ENCODE measurements at regions not wholly inside any gene's neighbourhood (a gene's known extent, or its start where the extent isn't known, plus 50 kb on each side); places are given as distances from the start of the nearest gene placed in this dataset.
A peak's percentile ranks its signal among the peaks of the same experiment; 100 is the strongest.

DNA sequence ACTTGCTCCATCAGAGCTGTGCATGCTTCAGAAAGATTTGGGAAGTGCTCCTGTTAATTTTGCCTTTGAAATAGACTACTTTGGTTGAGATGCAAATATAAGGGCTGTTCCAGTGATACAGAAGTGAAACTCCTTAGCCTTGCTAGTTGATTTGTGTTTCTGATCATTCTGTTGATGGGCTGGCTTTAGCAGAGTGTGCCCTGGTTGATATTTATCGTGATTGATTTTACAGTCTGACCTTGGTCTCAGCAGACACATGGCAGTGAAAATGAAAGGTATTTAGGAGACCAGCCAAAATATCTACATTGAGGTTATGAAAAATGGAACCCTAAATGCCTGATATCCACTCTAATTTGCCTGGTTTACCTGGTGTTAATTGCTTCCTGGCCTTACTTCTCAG, 122.1 kb upstream of the CEP162 start:
- Histone ChIP-seq H3K4me3 (ENCODE audit: low read length, poor library complexity, severe bottlenecking) (no peak overlapping the region), H3K4me1 (ENCODE audit: insufficient read depth, low read length, poor library complexity, severe bottlenecking) (no peaks in the 10 kb centered on the region), H2AFZ (ENCODE audit: low read length) (no peak overlapping the region), H3K9ac (ENCODE audit: low read depth, low read length, poor library complexity, severe bottlenecking) (no peak overlapping the region), H3K4me2 (ENCODE audit: low read depth, low read length, poor library complexity, severe bottlenecking) (no peak overlapping the region), H3K9me2 (replicated peaks; ENCODE audit: low read depth, low read length) (no peaks in the 10 kb centered on the region), H3K79me2 (ENCODE audit: insufficient read depth, low read length) (no peaks in the 10 kb centered on the region), H3K27me3 (ENCODE audit: insufficient read depth, low read length, poor library complexity, severe bottlenecking) (no peaks in the 10 kb centered on the region), H3F3A (ENCODE audit: low read depth) (no peaks in the 10 kb centered on the region), H3K36me3 (ENCODE audit: insufficient read depth, low read length) (no peaks in the 10 kb centered on the region), H4K20me1 (ENCODE audit: insufficient read depth, low read length, poor library complexity, severe bottlenecking) (no peaks in the 10 kb centered on the region), H3K9me3 (ENCODE audit: insufficient read depth, low read depth, low read length) (no peaks in the 10 kb centered on the region)
- no peak for TF ChIP-seq EZH2phosphoT487 (IDR thresholded peaks at IDR 0.05; ENCODE audit: borderline replicate concordance)
- TF ChIP-seq, protein P1, sequence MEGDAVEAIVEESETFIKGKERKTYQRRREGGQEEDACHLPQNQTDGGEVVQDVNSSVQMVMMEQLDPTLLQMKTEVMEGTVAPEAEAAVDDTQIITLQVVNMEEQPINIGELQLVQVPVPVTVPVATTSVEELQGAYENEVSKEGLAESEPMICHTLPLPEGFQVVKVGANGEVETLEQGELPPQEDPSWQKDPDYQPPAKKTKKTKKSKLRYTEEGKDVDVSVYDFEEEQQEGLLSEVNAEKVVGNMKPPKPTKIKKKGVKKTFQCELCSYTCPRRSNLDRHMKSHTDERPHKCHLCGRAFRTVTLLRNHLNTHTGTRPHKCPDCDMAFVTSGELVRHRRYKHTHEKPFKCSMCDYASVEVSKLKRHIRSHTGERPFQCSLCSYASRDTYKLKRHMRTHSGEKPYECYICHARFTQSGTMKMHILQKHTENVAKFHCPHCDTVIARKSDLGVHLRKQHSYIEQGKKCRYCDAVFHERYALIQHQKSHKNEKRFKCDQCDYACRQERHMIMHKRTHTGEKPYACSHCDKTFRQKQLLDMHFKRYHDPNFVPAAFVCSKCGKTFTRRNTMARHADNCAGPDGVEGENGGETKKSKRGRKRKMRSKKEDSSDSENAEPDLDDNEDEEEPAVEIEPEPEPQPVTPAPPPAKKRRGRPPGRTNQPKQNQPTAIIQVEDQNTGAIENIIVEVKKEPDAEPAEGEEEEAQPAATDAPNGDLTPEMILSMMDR (conservative IDR thresholded peaks at IDR 0.05; ENCODE audit: low read length) = no peak

GRCh38 chr6:84348801-84349200, 121.4 kb upstream of the CEP162 start:
- Histone ChIP-seq H3K4me1 (ENCODE audit: insufficient read depth, low read length, poor library complexity, severe bottlenecking) (no peaks in the 10 kb centered on the region), H3K27me3 (ENCODE audit: insufficient read depth, low read length, poor library complexity, severe bottlenecking) (no peaks in the 10 kb centered on the region), H3K4me3 (ENCODE audit: low read length, poor library complexity, severe bottlenecking) (no peak overlapping the region), H3F3A (ENCODE audit: low read depth) (no peaks in the 10 kb centered on the region), H3K4me2 (ENCODE audit: low read depth, low read length, poor library complexity, severe bottlenecking) (no peak overlapping the region), H3K9me3 (ENCODE audit: insufficient read depth, low read depth, low read length) (no peaks in the 10 kb centered on the region), H2AFZ (ENCODE audit: low read length) (no peak overlapping the region), H3K9ac (ENCODE audit: low read depth, low read length, poor library complexity, severe bottlenecking) (no peak overlapping the region), H4K20me1 (ENCODE audit: insufficient read depth, low read length, poor library complexity, severe bottlenecking) (no peaks in the 10 kb centered on the region), H3K79me2 (ENCODE audit: insufficient read depth, low read length) (no peaks in the 10 kb centered on the region), H3K36me3 (ENCODE audit: insufficient read depth, low read length) (no peaks in the 10 kb centered on the region), H3K9me2 (replicated peaks; ENCODE audit: low read depth, low read length) (no peaks in the 10 kb centered on the region)
- TF ChIP-seq EZH2phosphoT487 (IDR thresholded peaks at IDR 0.05; ENCODE audit: borderline replicate concordance) = no peak
- TF ChIP-seq, protein P1 (conservative IDR thresholded peaks at IDR 0.05; ENCODE audit: low read length) = no peak

GRCh38 chr6:84346372-84346771, 118.9 kb upstream of the CEP162 start:
- no peak overlapping the region for H3K9ac ChIP-seq (ENCODE audit: low read depth, low read length, poor library complexity, severe bottlenecking)
- H3K36me3 ChIP-seq (ENCODE audit: insufficient read depth, low read length) = no peaks in the 10 kb centered on the region
- no peaks in the 10 kb centered on the region for H3K9me3 ChIP-seq (ENCODE audit: insufficient read depth, low read depth, low read length)
- no peak overlapping the region for H3K4me3 ChIP-seq (ENCODE audit: low read length, poor library complexity, severe bottlenecking)
- no peaks in the 10 kb centered on the region for H4K20me1 ChIP-seq (ENCODE audit: insufficient read depth, low read length, poor library complexity, severe bottlenecking)
- no peaks in the 10 kb centered on the region for H3K27me3 ChIP-seq (ENCODE audit: insufficient read depth, low read length, poor library complexity, severe bottlenecking)
- no peaks in the 10 kb centered on the region for H3K79me2 ChIP-seq (ENCODE audit: insufficient read depth, low read length)
- no peaks in the 10 kb centered on the region for H3F3A ChIP-seq (ENCODE audit: low read depth)
- H3K4me2 ChIP-seq (ENCODE audit: low read depth, low read length, poor library complexity, severe bottlenecking) = no peak overlapping the region
- H3K4me1 ChIP-seq (ENCODE audit: insufficient read depth, low read length, poor library complexity, severe bottlenecking) = no peaks in the 10 kb centered on the region
- H3K9me2 ChIP-seq (replicated peaks; ENCODE audit: low read depth, low read length) = no peaks in the 10 kb centered on the region
- no peak for TF ChIP-seq EZH2phosphoT487 (IDR thresholded peaks at IDR 0.05; ENCODE audit: borderline replicate concordance)
- TF ChIP-seq, protein P1 (conservative IDR thresholded peaks at IDR 0.05; ENCODE audit: low read length) = peak; percentile 66
- no peak overlapping the region for H2AFZ ChIP-seq (ENCODE audit: low read length)
